GM23338 (cell line): ENCODE measurements at regions not wholly inside any gene's neighbourhood (a gene's known extent, or its start where the extent isn't known, plus 50 kb on each side); places are given as distances from the start of the nearest gene placed in this dataset.

Source experiments
- CREB1 ChIP-seq: fragments of 250-450 bp; sonication (Bioruptor Pico); IDR thresholded peaks from 2 replicates; pipeline ENCODE4 v1.5.0; 2020; ENCODE audit warnings: low read depth, mild to moderate bottlenecking, moderate library complexity
- CTCF ChIP-seq, 2 experiments: fragments of 200-600 bp in 1 of 2; sonication (generic) in 1 of 2; conservative IDR thresholded peaks; 2 replicates each; pipeline versions ENCODE4 v1.5.1 to v1.6.1; 2016 to 2017; ENCODE audit warnings: antibody characterized with exemption in 2 of 2, low read depth in 2 of 2, mild to moderate bottlenecking in 2 of 2, moderate library complexity in 1 of 2
- EZH2 ChIP-seq: fragments of 200-600 bp; sonication (generic); IDR thresholded peaks from one replicate; pipeline ENCODE4 v1.8.0; 2017; ENCODE audit warnings: antibody characterized with exemption, mild to moderate bottlenecking, low read depth; ENCODE audit not compliant: unreplicated experiment
- EZH2phosphoT487 ChIP-seq: fragments of 200-600 bp; sonication (generic); IDR thresholded peaks from one replicate; pipeline ENCODE4 v1.8.1; 2018; ENCODE audit warnings: antibody characterized with exemption; ENCODE audit not compliant: unreplicated experiment
- JUNB ChIP-seq: IDR thresholded peaks from one replicate; pipeline ENCODE4 v1.6.1; 2016; ENCODE audit warnings: antibody characterized with exemption; ENCODE audit not compliant: unreplicated experiment
- POLR2AphosphoS5 ChIP-seq: IDR thresholded peaks from 2 replicates; pipeline ENCODE4 v1.6.1; 2016; ENCODE audit warnings: antibody characterized with exemption, low read depth
- REST ChIP-seq: IDR thresholded peaks from one replicate; pipeline ENCODE4 v1.6.1; 2018; ENCODE audit warnings: antibody characterized with exemption; ENCODE audit not compliant: unreplicated experiment
- STAT1 ChIP-seq: IDR thresholded peaks from one replicate; pipeline ENCODE4 v1.6.1; 2016; ENCODE audit warnings: antibody characterized with exemption; ENCODE audit not compliant: unreplicated experiment
- ZNF462 ChIP-seq: fragments of 250-450 bp; sonication (Bioruptor Pico); IDR thresholded peaks from 2 replicates; pipeline ENCODE4 v1.5.0; 2020; ENCODE audit warnings: mild to moderate bottlenecking, moderate library complexity
- TF ChIP-seq, protein P1 (sequence below): IDR thresholded peaks from 2 replicates; pipeline ENCODE4 v1.6.1; 2016; ENCODE audit warnings: antibody characterized with exemption

- no peak for TF ChIP-seq POLR2AphosphoS5
- no peak for TF ChIP-seq CTCF (conservative IDR thresholded peaks at IDR 0.05; ENCODE audit: low read depth in 2 of 2)
- no peak for TF ChIP-seq EZH2
- TF ChIP-seq EZH2phosphoT487, result no peak
- TF ChIP-seq CREB1, result no peak
- TF ChIP-seq REST, result no peak
- TF ChIP-seq, protein P1, sequence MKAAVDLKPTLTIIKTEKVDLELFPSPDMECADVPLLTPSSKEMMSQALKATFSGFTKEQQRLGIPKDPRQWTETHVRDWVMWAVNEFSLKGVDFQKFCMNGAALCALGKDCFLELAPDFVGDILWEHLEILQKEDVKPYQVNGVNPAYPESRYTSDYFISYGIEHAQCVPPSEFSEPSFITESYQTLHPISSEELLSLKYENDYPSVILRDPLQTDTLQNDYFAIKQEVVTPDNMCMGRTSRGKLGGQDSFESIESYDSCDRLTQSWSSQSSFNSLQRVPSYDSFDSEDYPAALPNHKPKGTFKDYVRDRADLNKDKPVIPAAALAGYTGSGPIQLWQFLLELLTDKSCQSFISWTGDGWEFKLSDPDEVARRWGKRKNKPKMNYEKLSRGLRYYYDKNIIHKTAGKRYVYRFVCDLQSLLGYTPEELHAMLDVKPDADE, result no peak
- no peak for TF ChIP-seq STAT1
- no peak for TF ChIP-seq JUNB
- TF ChIP-seq ZNF462 (CRISPR knock-in tag), result no peak
Measured at GRCh38 chr5:6961123-6961522, 247.9 kb downstream of the TENT4A start.
